Testis (tissue), 2 donors: ENCODE measurements at regions not wholly inside any gene's neighbourhood (a gene's known extent, or its start where the extent isn't known, plus 50 kb on each side); places are given as distances from the start of the nearest gene placed in this dataset.

Experiments used
- POLR2A ChIP-seq: fragments of 450-650 bp; IDR thresholded peaks from one replicate; pipeline ENCODE4 v1.6.1; 2017; ENCODE audit warnings: antibody characterized with exemption, mild to moderate bottlenecking, moderate library complexity
- TF ChIP-seq, protein P1 (sequence below), 3 experiments: fragments of 450-650 bp in 2 of 3; fragments of 200-600 bp in 1 of 3; sonication (generic) in 1 of 3; IDR thresholded peaks; one replicate each; pipeline ENCODE4 v1.5.1; 2016 to 2019; ENCODE audit warnings: antibody characterized with exemption in 3 of 3, mild to moderate bottlenecking in 2 of 3, moderate library complexity in 1 of 3

DNA sequence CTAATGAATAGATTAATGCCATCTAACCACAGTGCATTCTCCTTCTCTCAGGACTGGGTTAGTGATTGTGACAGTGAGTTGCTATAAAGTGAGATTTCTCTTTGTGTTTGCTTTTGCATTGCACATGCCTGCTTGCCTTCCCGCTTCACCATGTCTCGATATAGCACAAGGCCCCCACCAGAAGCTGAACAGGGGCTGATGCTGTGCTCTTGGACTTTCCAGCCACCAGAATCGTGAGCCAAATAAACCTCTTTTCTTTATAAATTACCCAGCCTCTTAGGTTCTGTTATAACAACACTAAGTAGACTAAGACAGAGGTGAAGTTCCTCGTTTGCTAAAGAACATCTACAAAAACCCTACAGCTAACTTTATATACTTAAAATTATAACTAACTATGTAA lies 173.0 kb downstream of the KIF26A start:
- TF ChIP-seq, protein P1, sequence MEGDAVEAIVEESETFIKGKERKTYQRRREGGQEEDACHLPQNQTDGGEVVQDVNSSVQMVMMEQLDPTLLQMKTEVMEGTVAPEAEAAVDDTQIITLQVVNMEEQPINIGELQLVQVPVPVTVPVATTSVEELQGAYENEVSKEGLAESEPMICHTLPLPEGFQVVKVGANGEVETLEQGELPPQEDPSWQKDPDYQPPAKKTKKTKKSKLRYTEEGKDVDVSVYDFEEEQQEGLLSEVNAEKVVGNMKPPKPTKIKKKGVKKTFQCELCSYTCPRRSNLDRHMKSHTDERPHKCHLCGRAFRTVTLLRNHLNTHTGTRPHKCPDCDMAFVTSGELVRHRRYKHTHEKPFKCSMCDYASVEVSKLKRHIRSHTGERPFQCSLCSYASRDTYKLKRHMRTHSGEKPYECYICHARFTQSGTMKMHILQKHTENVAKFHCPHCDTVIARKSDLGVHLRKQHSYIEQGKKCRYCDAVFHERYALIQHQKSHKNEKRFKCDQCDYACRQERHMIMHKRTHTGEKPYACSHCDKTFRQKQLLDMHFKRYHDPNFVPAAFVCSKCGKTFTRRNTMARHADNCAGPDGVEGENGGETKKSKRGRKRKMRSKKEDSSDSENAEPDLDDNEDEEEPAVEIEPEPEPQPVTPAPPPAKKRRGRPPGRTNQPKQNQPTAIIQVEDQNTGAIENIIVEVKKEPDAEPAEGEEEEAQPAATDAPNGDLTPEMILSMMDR (IDR thresholded peaks at IDR 0.05): no peak
- no peak for TF ChIP-seq POLR2A
